ENCODE measurements at regions not wholly inside any gene's neighbourhood (a gene's known extent, or its start where the extent isn't known, plus 50 kb on each side); places are given as distances from the start of the nearest gene placed in this dataset.

- H3K27me3 ChIP-seq (ENCODE audit: control insufficient read depth, insufficient read depth, low read length) = no peaks in the 10 kb centered on the region
- Mint-ChIP-seq H3K9me3 (peaks cover 0 to 5% (median 3%) of the 10 kb centered on the region in 7 donors), H3K4me3 (no peak overlapping the region), H3K27me3 (no peaks in the 10 kb centered on the region), H3K36me3 (no peaks in the 10 kb centered on the region), H3K27ac (no peak overlapping the region), H3K4me1 (no peaks in the 10 kb centered on the region)
- DNase-seq (no peak), ATAC-seq (ENCODE audit: low read depth in 2 of 2) (no peak)
- no peaks in the 10 kb centered on the region for H3K36me3 ChIP-seq (ENCODE audit: control insufficient read depth, insufficient read depth, low read length)
- no peaks in the 10 kb centered on the region for H3K4me1 ChIP-seq (ENCODE audit: control insufficient read depth, insufficient read depth, low read length, poor library complexity, severe bottlenecking)
- no peak overlapping the region for H3K27ac ChIP-seq (ENCODE audit: insufficient read depth, low read length, poor library complexity, severe bottlenecking)
- H3K4me3 ChIP-seq (ENCODE audit: low read depth, low read length) = no peak overlapping the region
- H3K9me3 ChIP-seq (ENCODE audit: control insufficient read depth in 2 of 2, low read length in 2 of 2) = no peaks in the 10 kb centered on the region
Observed at GRCh38 chr4:20444599-20445337, 193.1 kb downstream of the SLIT2 start.

- Histone ChIP-seq H3K36me3 (ENCODE audit: control insufficient read depth, insufficient read depth, low read length) (no peaks in the 10 kb centered on the region), H3K4me3 (ENCODE audit: low read depth, low read length) (no peak overlapping the region), H3K27me3 (ENCODE audit: control insufficient read depth, insufficient read depth, low read length) (no peaks in the 10 kb centered on the region), H3K27ac (ENCODE audit: insufficient read depth, low read length, poor library complexity, severe bottlenecking) (no peak overlapping the region), H3K4me1 (ENCODE audit: control insufficient read depth, insufficient read depth, low read length, poor library complexity, severe bottlenecking) (no peaks in the 10 kb centered on the region), H3K9me3 (ENCODE audit: control insufficient read depth in 2 of 2, low read length in 2 of 2) (peaks cover 0 to 2% of the 10 kb centered on the region in 2 experiments)
- H3K4me1 Mint-ChIP-seq = no peaks in the 10 kb centered on the region
- H3K4me3 Mint-ChIP-seq = no peak overlapping the region
- peaks cover 0 to 5% (median 3%) of the 10 kb centered on the region in 7 donors for H3K9me3 Mint-ChIP-seq
- H3K27ac Mint-ChIP-seq = no peak overlapping the region
- DNase-seq (no peak), ATAC-seq (ENCODE audit: low read depth in 2 of 2) (no peak)
- no peaks in the 10 kb centered on the region for H3K36me3 Mint-ChIP-seq
- no peaks in the 10 kb centered on the region for H3K27me3 Mint-ChIP-seq
Observed at GRCh38 chr4:20445933-20446723, 194.4 kb downstream of the SLIT2 start.

DNA sequence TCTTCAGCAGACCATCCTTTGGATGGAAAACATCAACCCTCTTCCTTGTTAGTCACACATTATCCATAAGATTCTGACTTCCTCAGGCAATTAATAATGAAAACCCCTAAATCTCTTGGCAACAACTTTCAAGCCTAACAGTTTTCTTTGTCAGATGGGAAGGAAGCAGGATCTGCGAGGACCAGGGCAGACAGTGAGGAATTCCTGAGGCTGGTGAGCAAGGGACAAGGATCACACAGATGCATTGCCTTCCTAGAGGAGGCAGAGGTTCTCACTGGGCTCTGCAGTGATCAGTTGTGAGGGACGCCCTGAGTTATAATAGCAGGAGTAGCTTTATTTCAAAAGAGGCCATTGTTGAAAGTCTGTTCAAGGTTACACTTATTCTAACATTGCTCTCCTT lies 195.4 kb downstream of the SLIT2 start:
- DNase-seq (no peak), ATAC-seq (ENCODE audit: low read depth in 2 of 2) (no peak)
- Mint-ChIP-seq H3K36me3 (no peaks in the 10 kb centered on the region), H3K9me3 (peaks cover 0 to 7% (median 0%) of the 10 kb centered on the region in 7 donors), H3K27me3 (no peaks in the 10 kb centered on the region), H3K27ac (peak overlapping the region in 1 of 3 donors; percentile 41), H3K4me1 (no peaks in the 10 kb centered on the region), H3K4me3 (no peak overlapping the region)
- H3K4me3 ChIP-seq (ENCODE audit: low read depth, low read length) = no peak overlapping the region
- H3K36me3 ChIP-seq (ENCODE audit: control insufficient read depth, insufficient read depth, low read length) = no peaks in the 10 kb centered on the region
- H3K9me3 ChIP-seq (ENCODE audit: control insufficient read depth in 2 of 2, low read length in 2 of 2) = peaks cover 0 to 2% of the 10 kb centered on the region in 2 experiments
- H3K4me1 ChIP-seq (ENCODE audit: control insufficient read depth, insufficient read depth, low read length, poor library complexity, severe bottlenecking) = no peaks in the 10 kb centered on the region
- H3K27me3 ChIP-seq (ENCODE audit: control insufficient read depth, insufficient read depth, low read length) = no peaks in the 10 kb centered on the region
- no peak overlapping the region for H3K27ac ChIP-seq (ENCODE audit: insufficient read depth, low read length, poor library complexity, severe bottlenecking)

- no peak for DNase-seq
Observed at GRCh38 chr4:20451986-20452385, 200.3 kb downstream of the SLIT2 start.

GRCh38 chr4:20454515-20454914 lies 202.8 kb downstream of the SLIT2 start:
- Histone ChIP-seq H3K4me1 (ENCODE audit: control insufficient read depth, insufficient read depth, low read length, poor library complexity, severe bottlenecking) (no peaks in the 10 kb centered on the region), H3K27me3 (ENCODE audit: control insufficient read depth, insufficient read depth, low read length) (no peaks in the 10 kb centered on the region), H3K4me3 (ENCODE audit: low read depth, low read length) (no peak overlapping the region), H3K9me3 (ENCODE audit: control insufficient read depth in 2 of 2, low read length in 2 of 2) (peaks cover 0 to 2% of the 10 kb centered on the region in 2 experiments), H3K27ac (ENCODE audit: insufficient read depth, low read length, poor library complexity, severe bottlenecking) (no peak overlapping the region), H3K36me3 (ENCODE audit: control insufficient read depth, insufficient read depth, low read length) (no peaks in the 10 kb centered on the region)
- no peak overlapping the region for H3K4me3 Mint-ChIP-seq
- ATAC-seq (ENCODE audit: low read depth in 2 of 2) = no peak
- no peak overlapping the region for H3K27ac Mint-ChIP-seq
- no peaks in the 10 kb centered on the region for H3K4me1 Mint-ChIP-seq
- H3K36me3 Mint-ChIP-seq = no peaks in the 10 kb centered on the region
- peaks cover 0 to 4% (median 2%) of the 10 kb centered on the region in 7 donors for H3K9me3 Mint-ChIP-seq
- no peaks in the 10 kb centered on the region for H3K27me3 Mint-ChIP-seq
- no peak for DNase-seq

More at GRCh38 chr4:20451986-20452385, 200.3 kb downstream of the SLIT2 start:
- Mint-ChIP-seq H3K27ac (no peak overlapping the region), H3K27me3 (no peaks in the 10 kb centered on the region), H3K4me3 (no peak overlapping the region), H3K9me3 (peaks cover 0 to 4% (median 2%) of the 10 kb centered on the region in 7 donors), H3K36me3 (no peaks in the 10 kb centered on the region), H3K4me1 (no peaks in the 10 kb centered on the region)
- Histone ChIP-seq H3K9me3 (ENCODE audit: control insufficient read depth in 2 of 2, low read length in 2 of 2) (peaks cover 0 to 2% of the 10 kb centered on the region in 2 experiments), H3K27ac (ENCODE audit: insufficient read depth, low read length, poor library complexity, severe bottlenecking) (no peak overlapping the region), H3K4me3 (ENCODE audit: low read depth, low read length) (no peak overlapping the region), H3K36me3 (ENCODE audit: control insufficient read depth, insufficient read depth, low read length) (no peaks in the 10 kb centered on the region), H3K27me3 (ENCODE audit: control insufficient read depth, insufficient read depth, low read length) (no peaks in the 10 kb centered on the region), H3K4me1 (ENCODE audit: control insufficient read depth, insufficient read depth, low read length, poor library complexity, severe bottlenecking) (no peaks in the 10 kb centered on the region)
- ATAC-seq (ENCODE audit: low read depth in 2 of 2) = no peak

DNA sequence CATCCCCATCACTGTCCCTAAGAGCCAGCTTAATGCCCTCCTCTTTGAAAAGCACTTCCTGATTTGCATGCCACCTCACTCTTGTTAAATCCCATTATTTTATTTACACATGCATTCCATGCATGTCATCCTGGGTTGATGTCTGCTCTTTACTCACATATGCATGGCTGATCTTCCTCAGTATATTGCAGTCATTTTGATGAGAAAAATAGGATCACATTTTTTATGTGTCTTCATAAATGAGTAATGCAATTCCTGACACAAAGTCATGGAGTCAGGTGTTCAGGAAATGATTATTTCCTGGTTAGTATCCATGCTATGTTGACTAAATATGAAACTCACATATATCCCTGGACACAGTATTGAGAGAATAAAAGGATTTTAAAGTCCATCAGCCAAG lies 204.7 kb downstream of the SLIT2 start:
- DNase-seq (no peak), ATAC-seq (ENCODE audit: low read depth in 2 of 2) (no peak)
- H3K27me3 Mint-ChIP-seq = no peaks in the 10 kb centered on the region
- no peak overlapping the region for H3K4me3 Mint-ChIP-seq
- no peak overlapping the region for H3K27ac Mint-ChIP-seq
- no peaks in the 10 kb centered on the region for H3K36me3 Mint-ChIP-seq
- no peaks in the 10 kb centered on the region for H3K36me3 ChIP-seq (ENCODE audit: control insufficient read depth, insufficient read depth, low read length)
- H3K9me3 ChIP-seq (ENCODE audit: control insufficient read depth in 2 of 2, low read length in 2 of 2) = no peaks in the 10 kb centered on the region
- H3K4me3 ChIP-seq (ENCODE audit: low read depth, low read length) = no peak overlapping the region
- no peaks in the 10 kb centered on the region for H3K4me1 Mint-ChIP-seq
- H3K27me3 ChIP-seq (ENCODE audit: control insufficient read depth, insufficient read depth, low read length) = no peaks in the 10 kb centered on the region
- no peaks in the 10 kb centered on the region for H3K4me1 ChIP-seq (ENCODE audit: control insufficient read depth, insufficient read depth, low read length, poor library complexity, severe bottlenecking)
- no peak overlapping the region for H3K27ac ChIP-seq (ENCODE audit: insufficient read depth, low read length, poor library complexity, severe bottlenecking)
- H3K9me3 Mint-ChIP-seq = peaks cover 0 to 5% (median 2%) of the 10 kb centered on the region in 7 donors

GRCh38 chr4:20462426-20463175 lies 210.9 kb downstream of the SLIT2 start:
- no peaks in the 10 kb centered on the region for H3K4me1 Mint-ChIP-seq
- Histone ChIP-seq H3K4me3 (ENCODE audit: low read depth, low read length) (no peak overlapping the region), H3K27ac (ENCODE audit: insufficient read depth, low read length, poor library complexity, severe bottlenecking) (no peak overlapping the region), H3K4me1 (ENCODE audit: control insufficient read depth, insufficient read depth, low read length, poor library complexity, severe bottlenecking) (no peaks in the 10 kb centered on the region), H3K27me3 (ENCODE audit: control insufficient read depth, insufficient read depth, low read length) (no peaks in the 10 kb centered on the region), H3K36me3 (ENCODE audit: control insufficient read depth, insufficient read depth, low read length) (no peaks in the 10 kb centered on the region), H3K9me3 (ENCODE audit: control insufficient read depth in 2 of 2, low read length in 2 of 2) (no peaks in the 10 kb centered on the region)
- H3K27ac Mint-ChIP-seq = no peak overlapping the region
- H3K36me3 Mint-ChIP-seq = no peaks in the 10 kb centered on the region
- peaks cover 0 to 9% (median 3%) of the 10 kb centered on the region in 7 donors for H3K9me3 Mint-ChIP-seq
- no peaks in the 10 kb centered on the region for H3K27me3 Mint-ChIP-seq
- no peak for DNase-seq
- H3K4me3 Mint-ChIP-seq = no peak overlapping the region
- ATAC-seq (ENCODE audit: low read depth in 2 of 2) = no peak
